A673 (cell line): ENCODE measurements at regions not wholly inside any gene's neighbourhood (a gene's known extent, or its start where the extent isn't known, plus 50 kb on each side); places are given as distances from the start of the nearest gene placed in this dataset.

ENCODE experiments used
- BruUV-seq: library from RNA; stranded (reverse); fragments of 400-500 nt; replicated peaks from 2 replicates; lab custom pipeline; 2021; lab: Mats Ljungman, UMichigan
- CTCF ChIA-PET: fragments of 300-600 bp; sonication (Branson Sonifier 250); formaldehyde crosslinking; loops from one replicate; lab custom pipeline; 2022; ENCODE audit warnings: antibody characterized with exemption; lab: Charles Lee
- POLR2A ChIA-PET: fragments of 300-600 bp; sonication (Branson Sonifier 250); formaldehyde crosslinking; loops from one replicate; lab custom pipeline; 2022; ENCODE audit warnings: antibody characterized with exemption; ENCODE audit not compliant: low non-redundant PET; lab: Charles Lee
- DNase-seq: peaks from one replicate; pipeline ENCODE4 v3.0.0-alpha.2; 2015; ENCODE audit warnings: low spot score
- H3K27ac ChIP-seq: fragments of 200-600 bp; sonication (generic); 2 replicates; pipeline ENCODE4 v1.5.1; 2016; ENCODE audit warnings: mixed run types, low read depth, mild to moderate bottlenecking, mixed read lengths, antibody characterized with exemption, low read length; ENCODE audit not compliant: poor library complexity, severe bottlenecking
- H3K27me3 ChIP-seq: fragments of 200-600 bp; sonication (generic); replicated peaks from 2 replicates; pipeline ENCODE4 v1.6.1; 2017; ENCODE audit warnings: mixed run types, low read depth, mild to moderate bottlenecking, mixed read lengths, antibody characterized with exemption, low read length; ENCODE audit not compliant: insufficient read depth, poor library complexity
- H3K36me3 ChIP-seq: fragments of 200-600 bp; sonication (generic); 2 replicates; pipeline ENCODE4 v1.6.1; 2016; ENCODE audit warnings: mixed run types, mild to moderate bottlenecking, mixed read lengths, antibody characterized with exemption, low read length; ENCODE audit not compliant: insufficient read depth, poor library complexity, severe bottlenecking
- H3K4me1 ChIP-seq: fragments of 200-600 bp; sonication (generic); 2 replicates; pipeline ENCODE4 v1.6.1; 2017; ENCODE audit warnings: mixed run types, mild to moderate bottlenecking, mixed read lengths, antibody characterized with exemption, low read length; ENCODE audit not compliant: insufficient read depth, poor library complexity, severe bottlenecking
- H3K4me3 ChIP-seq: fragments of 200-600 bp; sonication (generic); 2 replicates; pipeline ENCODE4 v1.5.1; 2016; ENCODE audit warnings: low read depth, mixed run types, mild to moderate bottlenecking, mixed read lengths, low read length; ENCODE audit not compliant: poor library complexity, severe bottlenecking
- H3K9me3 ChIP-seq: fragments of 200-600 bp; sonication (generic); 2 replicates; pipeline ENCODE4 v1.6.1; 2016; ENCODE audit warnings: mixed run types, low read depth, mild to moderate bottlenecking, mixed read lengths, antibody characterized with exemption, low read length; ENCODE audit not compliant: poor library complexity, severe bottlenecking
- EZH2 ChIP-seq: fragments of 200-600 bp; sonication (generic); IDR thresholded peaks from 2 replicates; pipeline ENCODE4 v1.6.1; 2017; ENCODE audit warnings: borderline replicate concordance, low read depth, mild to moderate bottlenecking, mixed read lengths, antibody characterized with exemption, low read length; ENCODE audit not compliant: poor library complexity, severe bottlenecking
- intact Hi-C: fragments of 100-400 bp; cut with micrococcal nuclease; formaldehyde crosslinking; loops from one replicate; pipeline ENCODE4 v1.10.0; 2022; ENCODE audit not compliant: unreplicated experiment
- TF ChIP-seq, protein P1 (sequence below): fragments of 300-800, 200-600 bp; sonication (generic); conservative IDR thresholded peaks from 2 replicates; pipeline ENCODE4 v1.5.1; 2017; ENCODE audit warnings: low read depth, mild to moderate bottlenecking, antibody characterized with exemption, low read length, moderate library complexity, mixed read lengths

DNA sequence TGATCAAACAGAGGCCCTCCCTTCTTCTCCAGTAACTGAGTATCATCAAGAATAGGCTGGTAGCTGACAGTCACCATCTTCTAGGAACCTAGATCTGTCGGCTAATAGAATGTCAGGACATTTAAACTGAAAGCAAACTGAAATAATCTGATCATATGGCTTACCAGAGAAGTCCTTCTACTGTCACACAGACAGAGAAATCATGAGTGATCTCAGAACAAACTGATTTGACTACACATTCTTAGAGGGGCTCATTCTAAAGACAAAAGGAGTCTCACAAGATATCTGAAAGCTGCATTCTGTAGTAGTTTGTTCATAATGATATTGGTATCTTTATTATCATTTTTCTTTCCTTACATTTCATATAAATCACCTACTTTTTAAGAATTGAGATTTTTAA, 130.9 kb upstream of the ADCY1 start:
- no peaks in the 10 kb centered on the region for H3K4me1 ChIP-seq
- BruUV-seq, result no TSS peak
- POLR2A ChIA-PET, result no interaction called here

DNA sequence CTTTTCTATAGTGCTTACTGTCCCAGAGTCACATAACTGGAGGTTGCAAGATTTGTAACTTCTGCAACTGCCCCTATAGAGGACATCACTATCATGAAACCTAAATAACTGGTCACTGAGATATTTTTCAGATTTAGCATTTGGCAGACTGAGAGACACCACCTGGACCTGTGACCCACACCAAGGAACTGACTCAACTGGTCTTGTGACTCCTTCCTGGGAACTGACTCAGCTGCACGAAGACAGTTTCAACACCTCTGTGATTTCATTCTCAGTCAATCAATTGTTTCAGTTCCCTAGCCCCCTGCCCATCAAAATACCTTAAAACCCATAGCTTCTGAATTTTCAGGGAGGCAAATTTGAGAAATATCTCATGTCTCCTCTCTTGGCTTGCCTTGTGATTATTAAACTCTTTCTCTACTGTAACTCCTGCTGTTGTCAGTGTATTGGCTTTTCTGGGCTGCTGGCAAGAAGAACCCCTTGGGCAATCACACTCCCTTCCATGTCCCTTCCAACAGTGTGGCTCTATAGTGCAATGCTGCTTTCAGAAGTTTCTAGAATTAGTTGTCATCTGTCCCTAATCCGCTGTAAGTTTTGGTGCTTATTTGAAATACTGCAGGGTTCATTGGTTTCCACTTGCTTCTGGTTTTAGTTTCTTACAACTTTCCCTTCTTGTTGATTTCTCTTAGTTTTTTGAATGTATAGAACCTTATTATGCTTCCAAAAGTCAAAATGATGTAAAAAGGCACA, 127.8 kb upstream of the ADCY1 start:
- TF ChIP-seq, protein P1, sequence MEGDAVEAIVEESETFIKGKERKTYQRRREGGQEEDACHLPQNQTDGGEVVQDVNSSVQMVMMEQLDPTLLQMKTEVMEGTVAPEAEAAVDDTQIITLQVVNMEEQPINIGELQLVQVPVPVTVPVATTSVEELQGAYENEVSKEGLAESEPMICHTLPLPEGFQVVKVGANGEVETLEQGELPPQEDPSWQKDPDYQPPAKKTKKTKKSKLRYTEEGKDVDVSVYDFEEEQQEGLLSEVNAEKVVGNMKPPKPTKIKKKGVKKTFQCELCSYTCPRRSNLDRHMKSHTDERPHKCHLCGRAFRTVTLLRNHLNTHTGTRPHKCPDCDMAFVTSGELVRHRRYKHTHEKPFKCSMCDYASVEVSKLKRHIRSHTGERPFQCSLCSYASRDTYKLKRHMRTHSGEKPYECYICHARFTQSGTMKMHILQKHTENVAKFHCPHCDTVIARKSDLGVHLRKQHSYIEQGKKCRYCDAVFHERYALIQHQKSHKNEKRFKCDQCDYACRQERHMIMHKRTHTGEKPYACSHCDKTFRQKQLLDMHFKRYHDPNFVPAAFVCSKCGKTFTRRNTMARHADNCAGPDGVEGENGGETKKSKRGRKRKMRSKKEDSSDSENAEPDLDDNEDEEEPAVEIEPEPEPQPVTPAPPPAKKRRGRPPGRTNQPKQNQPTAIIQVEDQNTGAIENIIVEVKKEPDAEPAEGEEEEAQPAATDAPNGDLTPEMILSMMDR, result no peak
- TF ChIP-seq EZH2, result no peak
- no peak overlapping the region for H3K27ac ChIP-seq
- no TSS peak for BruUV-seq

More for the DNA sequence above, 130.9 kb upstream of the ADCY1 start:
- H3K4me3 ChIP-seq, result no peak overlapping the region
- intact Hi-C loops, result no loop called here
- CTCF ChIA-PET, result no interaction called here
- no peak for TF ChIP-seq EZH2
- TF ChIP-seq, protein P1, result no peak
- H3K36me3 ChIP-seq, result no peaks in the 10 kb centered on the region
- peaks cover 19% of the 10 kb centered on the region for H3K27me3 ChIP-seq
- H3K9me3 ChIP-seq, result no peaks in the 10 kb centered on the region
- H3K27ac ChIP-seq, result no peak overlapping the region
- DNase-seq, result no peak

DNA sequence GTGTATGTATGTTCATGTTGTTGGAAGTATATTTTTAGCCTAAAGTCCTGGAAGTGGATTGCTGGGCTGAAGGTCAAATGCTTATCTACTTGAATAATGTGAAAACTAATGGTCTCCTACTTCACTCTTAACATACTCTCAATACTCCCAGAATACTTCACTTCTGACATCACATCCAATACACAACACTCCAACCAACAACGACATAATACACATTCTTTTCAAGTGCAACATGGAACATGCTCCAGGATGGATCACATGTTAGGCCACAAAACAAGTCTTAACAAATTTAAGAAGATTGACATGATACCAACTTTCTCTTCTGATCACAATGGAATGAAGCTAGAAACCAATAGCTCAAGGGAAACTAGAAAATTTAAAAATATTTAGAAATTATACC, 126.9 kb upstream of the ADCY1 start:
- ChIA-PET CTCF (no interaction called here), POLR2A (no interaction called here)
- Histone ChIP-seq H3K4me1 (no peaks in the 10 kb centered on the region), H3K27ac (no peak overlapping the region), H3K36me3 (no peaks in the 10 kb centered on the region), H3K4me3 (no peak overlapping the region), H3K9me3 (no peaks in the 10 kb centered on the region), H3K27me3 (peaks cover 28% of the 10 kb centered on the region)
- BruUV-seq, result no TSS peak
- no peak for TF ChIP-seq EZH2
- TF ChIP-seq, protein P1, result no peak
- no peak for DNase-seq
- intact Hi-C loops, result no loop called here

More for the DNA sequence above, 127.8 kb upstream of the ADCY1 start:
- Histone ChIP-seq H3K4me3 (no peak overlapping the region), H3K4me1 (no peaks in the 10 kb centered on the region), H3K9me3 (no peaks in the 10 kb centered on the region), H3K27me3 (peaks cover 25% of the 10 kb centered on the region), H3K36me3 (no peaks in the 10 kb centered on the region)
- CTCF ChIA-PET, result no interaction called here
- intact Hi-C loops, result no loop called here
- POLR2A ChIA-PET, result no interaction called here
- no peak for DNase-seq
